ENCODE measurements at regions not wholly inside any gene's neighbourhood (a gene's known extent, or its start where the extent isn't known, plus 50 kb on each side); places are given as distances from the start of the nearest gene placed in this dataset.

DNA sequence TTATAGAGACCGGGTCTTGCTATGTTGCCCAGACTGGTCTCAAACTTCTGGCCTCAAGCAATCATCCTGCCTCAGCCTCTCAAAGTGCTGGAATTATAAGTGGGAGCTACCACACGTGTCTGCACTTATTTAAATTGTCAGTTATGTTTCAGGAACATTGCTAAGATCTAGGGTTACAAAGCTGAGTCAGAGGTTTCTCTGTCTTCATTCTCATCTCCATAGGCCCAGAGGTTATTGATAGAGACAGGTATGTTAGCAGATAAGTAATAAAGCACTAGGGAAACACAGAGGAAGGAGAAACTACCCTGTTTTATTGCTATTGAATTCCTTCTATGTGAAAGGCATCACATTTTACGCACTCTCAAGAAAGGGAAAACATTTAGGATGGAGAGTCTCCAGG, 214.1 kb downstream of the REEP3 start:
- TF ChIP-seq, protein P1, sequence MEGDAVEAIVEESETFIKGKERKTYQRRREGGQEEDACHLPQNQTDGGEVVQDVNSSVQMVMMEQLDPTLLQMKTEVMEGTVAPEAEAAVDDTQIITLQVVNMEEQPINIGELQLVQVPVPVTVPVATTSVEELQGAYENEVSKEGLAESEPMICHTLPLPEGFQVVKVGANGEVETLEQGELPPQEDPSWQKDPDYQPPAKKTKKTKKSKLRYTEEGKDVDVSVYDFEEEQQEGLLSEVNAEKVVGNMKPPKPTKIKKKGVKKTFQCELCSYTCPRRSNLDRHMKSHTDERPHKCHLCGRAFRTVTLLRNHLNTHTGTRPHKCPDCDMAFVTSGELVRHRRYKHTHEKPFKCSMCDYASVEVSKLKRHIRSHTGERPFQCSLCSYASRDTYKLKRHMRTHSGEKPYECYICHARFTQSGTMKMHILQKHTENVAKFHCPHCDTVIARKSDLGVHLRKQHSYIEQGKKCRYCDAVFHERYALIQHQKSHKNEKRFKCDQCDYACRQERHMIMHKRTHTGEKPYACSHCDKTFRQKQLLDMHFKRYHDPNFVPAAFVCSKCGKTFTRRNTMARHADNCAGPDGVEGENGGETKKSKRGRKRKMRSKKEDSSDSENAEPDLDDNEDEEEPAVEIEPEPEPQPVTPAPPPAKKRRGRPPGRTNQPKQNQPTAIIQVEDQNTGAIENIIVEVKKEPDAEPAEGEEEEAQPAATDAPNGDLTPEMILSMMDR (IDR thresholded peaks at IDR 0.05): no peak
- no peak for TF ChIP-seq POLR2A (IDR thresholded peaks at IDR 0.05)
- no peak for TF ChIP-seq POLR2AphosphoS5 (IDR thresholded peaks at IDR 0.05)
- no peak for TF ChIP-seq EP300 (IDR thresholded peaks at IDR 0.05)
